ENCODE measurements at regions not wholly inside any gene's neighbourhood (a gene's known extent, or its start where the extent isn't known, plus 50 kb on each side); places are given as distances from the start of the nearest gene placed in this dataset.

DNA sequence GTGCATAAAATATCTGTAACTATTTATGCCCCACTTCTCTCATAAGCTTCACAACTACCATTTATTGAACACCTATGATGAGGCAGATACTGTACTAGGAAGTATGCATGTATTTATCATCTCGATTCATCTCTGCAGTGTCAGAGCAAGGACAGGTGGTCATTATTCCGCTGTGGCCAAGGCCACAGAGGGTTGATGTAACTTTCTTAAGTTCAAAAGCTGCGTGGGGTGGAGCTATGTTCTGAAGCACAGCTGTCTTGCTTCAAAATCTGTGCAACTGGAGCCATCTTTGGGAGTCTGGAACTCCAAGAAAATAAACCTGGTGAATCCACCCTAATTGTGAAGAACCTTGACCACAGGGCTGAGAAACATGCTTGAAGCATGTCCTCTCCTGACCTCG lies 60.2 kb upstream of the HMGXB4 start:
- H3K9me3 ChIP-seq (ENCODE audit: severe bottlenecking): no peaks in the 10 kb centered on the region
- ATAC-seq (ENCODE audit: low read depth): no peak
- H3K27me3 ChIP-seq (ENCODE audit: insufficient read depth, poor library complexity, severe bottlenecking): no peaks in the 10 kb centered on the region
- H3K27ac ChIP-seq (ENCODE audit: poor library complexity, severe bottlenecking): no peak overlapping the region
- no peak overlapping the region for H3K4me3 ChIP-seq (ENCODE audit: severe bottlenecking)
- TF ChIP-seq, protein P1, sequence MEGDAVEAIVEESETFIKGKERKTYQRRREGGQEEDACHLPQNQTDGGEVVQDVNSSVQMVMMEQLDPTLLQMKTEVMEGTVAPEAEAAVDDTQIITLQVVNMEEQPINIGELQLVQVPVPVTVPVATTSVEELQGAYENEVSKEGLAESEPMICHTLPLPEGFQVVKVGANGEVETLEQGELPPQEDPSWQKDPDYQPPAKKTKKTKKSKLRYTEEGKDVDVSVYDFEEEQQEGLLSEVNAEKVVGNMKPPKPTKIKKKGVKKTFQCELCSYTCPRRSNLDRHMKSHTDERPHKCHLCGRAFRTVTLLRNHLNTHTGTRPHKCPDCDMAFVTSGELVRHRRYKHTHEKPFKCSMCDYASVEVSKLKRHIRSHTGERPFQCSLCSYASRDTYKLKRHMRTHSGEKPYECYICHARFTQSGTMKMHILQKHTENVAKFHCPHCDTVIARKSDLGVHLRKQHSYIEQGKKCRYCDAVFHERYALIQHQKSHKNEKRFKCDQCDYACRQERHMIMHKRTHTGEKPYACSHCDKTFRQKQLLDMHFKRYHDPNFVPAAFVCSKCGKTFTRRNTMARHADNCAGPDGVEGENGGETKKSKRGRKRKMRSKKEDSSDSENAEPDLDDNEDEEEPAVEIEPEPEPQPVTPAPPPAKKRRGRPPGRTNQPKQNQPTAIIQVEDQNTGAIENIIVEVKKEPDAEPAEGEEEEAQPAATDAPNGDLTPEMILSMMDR (IDR thresholded peaks at IDR 0.05; ENCODE audit: poor library complexity, severe bottlenecking): no peak
- no peak for DNase-seq (ENCODE audit: low spot score)
- no peaks in the 10 kb centered on the region for H3K4me1 ChIP-seq (ENCODE audit: insufficient read depth, poor library complexity, severe bottlenecking)
- no peaks in the 10 kb centered on the region for H3K36me3 ChIP-seq (ENCODE audit: low read depth)

DNA sequence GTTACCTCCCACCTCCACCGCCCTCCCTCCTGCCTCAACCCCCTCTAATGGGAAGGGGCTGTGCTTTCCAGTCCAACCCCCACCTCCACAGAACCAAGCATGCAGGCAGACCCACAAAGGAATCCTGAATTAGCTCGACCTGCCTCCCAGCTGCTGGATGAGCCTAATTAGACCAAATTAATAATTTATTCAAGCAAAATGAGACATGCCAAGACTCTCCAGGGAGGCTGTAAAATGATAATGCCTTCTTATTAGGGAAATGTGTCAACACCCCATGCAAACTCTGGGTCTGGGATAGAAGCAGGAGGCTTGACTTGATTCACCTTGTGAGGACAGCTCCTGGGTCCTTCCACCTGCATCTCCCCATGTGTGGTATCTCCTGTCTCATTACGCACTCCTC lies 59.4 kb upstream of the HMGXB4 start:
- DNase-seq (ENCODE audit: low spot score): no peak
- Histone ChIP-seq H3K27me3 (ENCODE audit: insufficient read depth, poor library complexity, severe bottlenecking) (no peaks in the 10 kb centered on the region), H3K27ac (ENCODE audit: poor library complexity, severe bottlenecking) (no peak overlapping the region), H3K4me3 (ENCODE audit: severe bottlenecking) (no peak overlapping the region), H3K9me3 (ENCODE audit: severe bottlenecking) (no peaks in the 10 kb centered on the region), H3K36me3 (ENCODE audit: low read depth) (no peaks in the 10 kb centered on the region), H3K4me1 (ENCODE audit: insufficient read depth, poor library complexity, severe bottlenecking) (no peaks in the 10 kb centered on the region)
- TF ChIP-seq, protein P1 (IDR thresholded peaks at IDR 0.05; ENCODE audit: poor library complexity, severe bottlenecking): no peak
- no peak for ATAC-seq (ENCODE audit: low read depth)

GRCh38 chr22:35198738-35199137 lies 58.6 kb upstream of the HMGXB4 start:
- no peak for ATAC-seq (ENCODE audit: low read depth)
- H3K4me1 ChIP-seq (ENCODE audit: insufficient read depth, poor library complexity, severe bottlenecking): no peaks in the 10 kb centered on the region
- H3K27me3 ChIP-seq (ENCODE audit: insufficient read depth, poor library complexity, severe bottlenecking): no peaks in the 10 kb centered on the region
- H3K27ac ChIP-seq (ENCODE audit: poor library complexity, severe bottlenecking): no peak overlapping the region
- DNase-seq (ENCODE audit: low spot score): no peak
- H3K36me3 ChIP-seq (ENCODE audit: low read depth): no peaks in the 10 kb centered on the region
- TF ChIP-seq, protein P1 (IDR thresholded peaks at IDR 0.05; ENCODE audit: poor library complexity, severe bottlenecking): no peak
- no peak overlapping the region for H3K4me3 ChIP-seq (ENCODE audit: severe bottlenecking)
- no peaks in the 10 kb centered on the region for H3K9me3 ChIP-seq (ENCODE audit: severe bottlenecking)

DNA sequence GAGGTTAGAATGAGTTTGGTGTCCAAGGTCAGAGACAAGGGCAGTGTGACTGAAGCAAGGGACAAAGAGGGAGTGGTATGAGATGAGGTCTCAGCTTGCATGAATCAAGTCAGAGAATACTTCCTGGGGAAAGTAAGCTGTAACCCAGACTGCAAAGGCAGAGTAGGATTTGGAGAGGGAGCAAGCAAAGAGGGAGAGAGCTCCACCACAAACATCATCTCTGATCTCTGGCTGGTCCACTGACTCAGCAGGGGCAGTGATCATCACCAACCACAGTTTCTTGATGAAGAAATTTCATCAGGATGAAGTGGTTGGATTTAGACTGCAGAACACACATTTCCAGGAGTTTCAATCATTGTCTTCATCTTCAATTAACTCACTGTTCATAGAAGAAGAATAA lies 54.9 kb upstream of the HMGXB4 start:
- no peaks in the 10 kb centered on the region for H3K9me3 ChIP-seq (ENCODE audit: severe bottlenecking)
- no peak overlapping the region for H3K27ac ChIP-seq (ENCODE audit: poor library complexity, severe bottlenecking)
- no peaks in the 10 kb centered on the region for H3K4me1 ChIP-seq (ENCODE audit: insufficient read depth, poor library complexity, severe bottlenecking)
- no peaks in the 10 kb centered on the region for H3K27me3 ChIP-seq (ENCODE audit: insufficient read depth, poor library complexity, severe bottlenecking)
- no peak overlapping the region for H3K4me3 ChIP-seq (ENCODE audit: severe bottlenecking)
- H3K36me3 ChIP-seq (ENCODE audit: low read depth): no peaks in the 10 kb centered on the region
- TF ChIP-seq, protein P1 (IDR thresholded peaks at IDR 0.05; ENCODE audit: poor library complexity, severe bottlenecking): no peak
- DNase-seq (ENCODE audit: low spot score) (no peak), ATAC-seq (ENCODE audit: low read depth) (no peak)

DNA sequence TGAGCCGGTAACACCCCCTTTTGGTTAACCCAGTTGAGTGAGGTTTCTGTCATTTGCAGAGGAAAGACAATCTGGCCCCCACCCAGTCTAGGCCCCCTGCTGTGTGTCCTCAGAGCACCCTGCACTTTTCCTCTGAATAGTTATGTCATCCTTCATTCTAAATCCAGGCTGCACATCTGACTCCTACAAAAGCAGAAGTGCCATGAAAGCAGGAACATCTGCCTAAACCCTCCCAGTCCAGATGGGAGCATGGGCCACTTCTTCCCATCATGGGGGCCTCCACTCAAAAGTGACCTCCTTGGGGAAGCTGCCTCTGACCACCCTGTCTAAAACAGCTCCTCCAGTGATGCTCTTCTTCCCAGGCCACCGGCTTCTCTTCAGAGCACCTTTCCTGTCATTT lies 53.7 kb upstream of the HMGXB4 start:
- no peaks in the 10 kb centered on the region for H3K4me1 ChIP-seq (ENCODE audit: insufficient read depth, poor library complexity, severe bottlenecking)
- DNase-seq (ENCODE audit: low spot score) (no peak), ATAC-seq (ENCODE audit: low read depth) (no peak)
- H3K27me3 ChIP-seq (ENCODE audit: insufficient read depth, poor library complexity, severe bottlenecking): no peaks in the 10 kb centered on the region
- H3K9me3 ChIP-seq (ENCODE audit: severe bottlenecking): no peaks in the 10 kb centered on the region
- no peak overlapping the region for H3K4me3 ChIP-seq (ENCODE audit: severe bottlenecking)
- no peak overlapping the region for H3K27ac ChIP-seq (ENCODE audit: poor library complexity, severe bottlenecking)
- H3K36me3 ChIP-seq (ENCODE audit: low read depth): no peaks in the 10 kb centered on the region
- TF ChIP-seq, protein P1 (IDR thresholded peaks at IDR 0.05; ENCODE audit: poor library complexity, severe bottlenecking): no peak
